Gastrocnemius medialis (tissue), 4 donors: ENCODE measurements at regions not wholly inside any gene's neighbourhood (a gene's known extent, or its start where the extent isn't known, plus 50 kb on each side); places are given as distances from the start of the nearest gene placed in this dataset.

Experiments
- ATAC-seq, 2 donors: fragments of 150-250 bp; one replicate each; pipeline ENCODE4 v1.9.1; 2016
- DNase-seq, 2 donors: peaks; one replicate each; pipeline ENCODE4 v3.0.0-alpha.2; 2019
- H3K27ac ChIP-seq, 4 donors: fragments of 200-600 bp; sonication (generic); 1 replicate in 1 of 4; 2 replicates in 3 of 4; pipeline ENCODE4 v1.5.1; 2016 to 2018; ENCODE audit warnings: mild to moderate bottlenecking in 2 of 4, moderate library complexity in 1 of 4
- H3K27me3 ChIP-seq, 3 donors: fragments of 200-600 bp; sonication (generic) in 2 of 3; 1 replicate in 1 of 3; 2 replicates in 2 of 3; pipeline versions ENCODE4 v1.5.1 to v1.6.0; 2016 to 2019; ENCODE audit warnings: mild to moderate bottlenecking in 1 of 3, moderate library complexity in 1 of 3
- H3K36me3 ChIP-seq, 2 donors: fragments of 200-600 bp; sonication (generic) in 1 of 2; one replicate each; pipeline ENCODE4 v1.5.1; 2017 to 2018
- H3K4me1 ChIP-seq, 2 donors: fragments of 200-600 bp; sonication (generic) in 1 of 2; one replicate each; pipeline ENCODE4 v1.5.1; 2016 to 2017; ENCODE audit warnings: mild to moderate bottlenecking in 2 of 2
- H3K4me3 ChIP-seq, 4 donors: fragments of 200-600 bp; sonication (generic) in 3 of 4; 1 replicate in 1 of 4; 2 replicates in 3 of 4; pipeline ENCODE4 v1.5.1; 2016 to 2019; ENCODE audit warnings: mild to moderate bottlenecking in 2 of 4
- H3K9me3 ChIP-seq, 3 donors: fragments of 200-600 bp; sonication (generic) in 2 of 3; 1 replicate in 1 of 3; 2 replicates in 2 of 3; pipeline ENCODE4 v1.5.1; 2016 to 2019
- POLR2A ChIP-seq, 2 donors: fragments of 450-650 bp; IDR thresholded peaks; one replicate each; pipeline ENCODE4 v1.6.1; 2017; ENCODE audit warnings: antibody characterized with exemption in 2 of 2, mild to moderate bottlenecking in 2 of 2, moderate library complexity in 2 of 2
- in situ Hi-C, 4 donors: fragments of 200-750 bp; cut with MboI; loops; one replicate each; pipeline versions ENCODE4 v1.15.0 to v1.8.0; 2017; ENCODE audit warnings: low sequenced_read_pairs in 4 of 4
- intact Hi-C: fragments of 100-400 bp; cut with DNase I; formaldehyde crosslinking; loops from one replicate; pipeline ENCODE4 v1.15.1; 2023; ENCODE audit warnings: low total_unique reads
- TF ChIP-seq, protein P1 (sequence below), 5 experiments: fragments of 450-650 bp in 3 of 5; fragments of 200-600 bp in 2 of 5; sonication (generic) in 2 of 5; IDR thresholded peaks in 4 of 5; conservative IDR thresholded peaks in 1 of 5; 1 replicate in 4 of 5; 2 replicates in 1 of 5; pipeline ENCODE4 v1.5.1; 2016 to 2019; ENCODE audit warnings: antibody characterized with exemption in 5 of 5, mild to moderate bottlenecking in 3 of 5, moderate library complexity in 3 of 5

- peaks cover 0 to 3% (median 0%) of the 10 kb centered on the region in 3 donors for H3K9me3 ChIP-seq
- H3K27me3 ChIP-seq, result no peaks in the 10 kb centered on the region
- in situ Hi-C loops (no loop called here), intact Hi-C loops (no loop called here)
- no peaks in the 10 kb centered on the region for H3K4me1 ChIP-seq
- DNase-seq, result no peak
- H3K4me3 ChIP-seq, result no peak overlapping the region
- TF ChIP-seq POLR2A (IDR thresholded peaks at IDR 0.05), result no peak
- TF ChIP-seq, protein P1, sequence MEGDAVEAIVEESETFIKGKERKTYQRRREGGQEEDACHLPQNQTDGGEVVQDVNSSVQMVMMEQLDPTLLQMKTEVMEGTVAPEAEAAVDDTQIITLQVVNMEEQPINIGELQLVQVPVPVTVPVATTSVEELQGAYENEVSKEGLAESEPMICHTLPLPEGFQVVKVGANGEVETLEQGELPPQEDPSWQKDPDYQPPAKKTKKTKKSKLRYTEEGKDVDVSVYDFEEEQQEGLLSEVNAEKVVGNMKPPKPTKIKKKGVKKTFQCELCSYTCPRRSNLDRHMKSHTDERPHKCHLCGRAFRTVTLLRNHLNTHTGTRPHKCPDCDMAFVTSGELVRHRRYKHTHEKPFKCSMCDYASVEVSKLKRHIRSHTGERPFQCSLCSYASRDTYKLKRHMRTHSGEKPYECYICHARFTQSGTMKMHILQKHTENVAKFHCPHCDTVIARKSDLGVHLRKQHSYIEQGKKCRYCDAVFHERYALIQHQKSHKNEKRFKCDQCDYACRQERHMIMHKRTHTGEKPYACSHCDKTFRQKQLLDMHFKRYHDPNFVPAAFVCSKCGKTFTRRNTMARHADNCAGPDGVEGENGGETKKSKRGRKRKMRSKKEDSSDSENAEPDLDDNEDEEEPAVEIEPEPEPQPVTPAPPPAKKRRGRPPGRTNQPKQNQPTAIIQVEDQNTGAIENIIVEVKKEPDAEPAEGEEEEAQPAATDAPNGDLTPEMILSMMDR (IDR thresholded peaks at IDR 0.05 in 4 of 5, conservative IDR thresholded peaks at IDR 0.05 in 1 of 5), result no peak
- no peak for ATAC-seq
- H3K36me3 ChIP-seq, result no peaks in the 10 kb centered on the region
- no peak overlapping the region for H3K27ac ChIP-seq
Measured at GRCh38 chr12:63424671-63425070, 243.6 kb downstream of the DPY19L2 start.

- ATAC-seq (no peak), DNase-seq (no peak)
- Histone ChIP-seq H3K27ac (no peak overlapping the region), H3K27me3 (no peaks in the 10 kb centered on the region), H3K4me1 (no peaks in the 10 kb centered on the region), H3K9me3 (peaks cover 0 to 3% (median 0%) of the 10 kb centered on the region in 3 donors), H3K36me3 (no peaks in the 10 kb centered on the region), H3K4me3 (no peak overlapping the region)
- in situ Hi-C loops, result no loop called here
- TF ChIP-seq POLR2A (IDR thresholded peaks at IDR 0.05), result no peak
- TF ChIP-seq, protein P1 (IDR thresholded peaks at IDR 0.05 in 4 of 5, conservative IDR thresholded peaks at IDR 0.05 in 1 of 5), result no peak
- intact Hi-C loops, result no loop called here
Measured at GRCh38 chr12:63423839-63424238, 244.5 kb downstream of the DPY19L2 start.

GRCh38 chr12:63420206-63420644, 248.1 kb downstream of the DPY19L2 start:
- H3K36me3 ChIP-seq, result no peaks in the 10 kb centered on the region
- no peak for TF ChIP-seq POLR2A (IDR thresholded peaks at IDR 0.05)
- TF ChIP-seq, protein P1 (IDR thresholded peaks at IDR 0.05 in 4 of 5, conservative IDR thresholded peaks at IDR 0.05 in 1 of 5), result no peak
- H3K9me3 ChIP-seq, result peaks cover 0 to 3% (median 0%) of the 10 kb centered on the region in 3 donors
- H3K4me1 ChIP-seq, result no peaks in the 10 kb centered on the region
- no peak overlapping the region for H3K4me3 ChIP-seq
- no peak overlapping the region for H3K27ac ChIP-seq
- ATAC-seq, result no peak
- DNase-seq, result no peak
- no peaks in the 10 kb centered on the region for H3K27me3 ChIP-seq
- in situ Hi-C loops (no loop called here), intact Hi-C loops (no loop called here)

GRCh38 chr12:63419154-63419553, 249.1 kb downstream of the DPY19L2 start:
- H3K4me1 ChIP-seq, result no peaks in the 10 kb centered on the region
- intact Hi-C loops, result no loop called here
- no peak overlapping the region for H3K4me3 ChIP-seq
- TF ChIP-seq, protein P1 (IDR thresholded peaks at IDR 0.05 in 4 of 5, conservative IDR thresholded peaks at IDR 0.05 in 1 of 5), result no peak
- TF ChIP-seq POLR2A (IDR thresholded peaks at IDR 0.05), result no peak
- H3K27ac ChIP-seq, result no peak overlapping the region
- in situ Hi-C loops, result no loop called here
- H3K9me3 ChIP-seq, result peaks cover 0 to 3% (median 0%) of the 10 kb centered on the region in 3 donors
- no peaks in the 10 kb centered on the region for H3K36me3 ChIP-seq
- ATAC-seq, result no peak
- H3K27me3 ChIP-seq, result no peaks in the 10 kb centered on the region
- no peak for DNase-seq

DNA sequence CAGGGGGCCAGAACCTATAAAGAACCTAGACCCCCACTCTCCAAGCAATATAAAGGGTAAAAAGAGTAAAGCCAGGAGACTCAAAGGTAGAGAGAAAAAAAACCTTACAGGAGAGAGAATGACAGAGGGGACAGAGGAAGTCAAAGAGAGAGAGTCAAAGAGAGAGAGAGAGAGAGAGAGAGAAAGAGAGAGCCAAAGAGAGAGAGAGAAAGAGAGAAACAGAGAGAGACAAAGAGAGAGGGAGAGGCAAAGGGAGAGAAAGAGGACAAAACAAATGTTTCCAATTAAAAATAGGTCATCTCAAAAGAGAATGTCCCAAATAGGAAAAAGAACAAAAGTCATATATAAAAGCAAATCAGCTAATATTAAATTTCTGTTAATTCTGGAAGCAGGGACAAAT, 251.5 kb downstream of the DPY19L2 start:
- peaks cover 0 to 3% (median 0%) of the 10 kb centered on the region in 3 donors for H3K9me3 ChIP-seq
- TF ChIP-seq, protein P1 (IDR thresholded peaks at IDR 0.05 in 4 of 5, conservative IDR thresholded peaks at IDR 0.05 in 1 of 5), result no peak
- TF ChIP-seq POLR2A (IDR thresholded peaks at IDR 0.05), result no peak
- H3K4me3 ChIP-seq, result no peak overlapping the region
- no peak for ATAC-seq
- H3K27me3 ChIP-seq, result no peaks in the 10 kb centered on the region
- in situ Hi-C loops (no loop called here), intact Hi-C loops (no loop called here)
- no peak overlapping the region for H3K27ac ChIP-seq
- no peaks in the 10 kb centered on the region for H3K36me3 ChIP-seq
- no peaks in the 10 kb centered on the region for H3K4me1 ChIP-seq
- DNase-seq, result no peak
